Neuron (in vitro differentiated cells): ENCODE measurements at regions not wholly inside any gene's neighbourhood (a gene's known extent, or its start where the extent isn't known, plus 50 kb on each side); places are given as distances from the start of the nearest gene placed in this dataset.
"Not testable (repeated sequence)": the region's sequence is repeated elsewhere in the genome, so short reads cannot be mapped to it uniquely, and the experiment has no call there.

ENCODE experiments used
- H2AFZ ChIP-seq: one replicate; pipeline ENCODE4 v1.6.1; 2013; ENCODE audit warnings: low read depth, mild to moderate bottlenecking, inconsistent platforms, low read length, moderate library complexity
- H3K27me3 ChIP-seq: one replicate; pipeline ENCODE4 v1.6.1; 2013; ENCODE audit warnings: low read length; ENCODE audit not compliant: insufficient read depth
- H3K36me3 ChIP-seq: one replicate; pipeline ENCODE4 v1.6.1; 2013; ENCODE audit warnings: low read length; ENCODE audit not compliant: insufficient read depth
- H3K4me1 ChIP-seq: one replicate; pipeline ENCODE4 v1.6.1; 2013; ENCODE audit warnings: low read length; ENCODE audit not compliant: insufficient read depth
- H3K4me3 ChIP-seq: 2 replicates; pipeline ENCODE4 v1.5.1; 2013; ENCODE audit warnings: mild to moderate bottlenecking, low read length, moderate library complexity
- H3K9me3 ChIP-seq: one replicate; pipeline ENCODE4 v1.6.1; 2013; ENCODE audit warnings: low read length

DNA sequence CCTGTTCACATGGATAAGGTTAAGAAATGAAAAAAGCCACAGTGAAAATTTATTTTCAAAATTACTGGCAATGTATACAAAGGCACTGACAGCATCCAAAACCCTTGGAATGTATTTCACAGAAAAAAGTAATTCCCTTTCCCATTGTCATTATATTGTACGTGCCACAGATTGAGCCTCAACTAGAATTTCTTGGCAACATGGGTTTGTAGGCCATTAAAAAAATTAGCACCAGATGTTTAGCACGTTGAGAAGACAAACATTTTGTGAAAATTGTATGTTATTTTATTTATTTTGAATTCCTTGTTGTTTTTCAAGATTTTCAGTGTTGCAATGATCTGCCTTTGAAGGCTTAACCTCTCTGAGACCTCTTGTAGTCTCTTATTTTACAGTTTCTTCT is 76.3 kb upstream of the EPHB3 start:
- H3K9me3 ChIP-seq, result no peaks in the 10 kb centered on the region
- no peak overlapping the region for H2AFZ ChIP-seq
- no peaks in the 10 kb centered on the region for H3K36me3 ChIP-seq
- H3K4me1 ChIP-seq, result no peaks in the 10 kb centered on the region
- H3K4me3 ChIP-seq, result no peak overlapping the region
- H3K27me3 ChIP-seq, result peaks cover 20% of the 10 kb centered on the region

DNA sequence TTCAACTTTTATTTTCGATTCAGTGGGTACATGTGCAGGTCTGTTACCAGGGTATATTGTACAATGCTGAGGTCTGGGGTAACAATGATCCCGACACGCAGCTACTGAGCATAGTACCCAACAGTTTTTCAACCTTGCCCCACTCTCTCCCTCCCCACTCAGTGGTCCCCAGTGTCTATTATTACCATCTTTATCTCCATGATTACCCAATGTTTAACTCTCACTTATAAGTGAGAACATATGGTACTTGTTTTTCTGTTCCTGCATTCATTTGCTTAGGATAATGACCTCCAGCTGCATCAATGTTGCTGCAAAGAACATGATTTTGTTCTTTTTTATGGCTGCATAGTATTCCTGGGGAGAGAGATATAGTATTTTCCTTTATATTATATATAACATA is 75.7 kb upstream of the EPHB3 start:
- Histone ChIP-seq H3K36me3 (no peaks in the 10 kb centered on the region), H2AFZ (no peak overlapping the region), H3K27me3 (peaks cover 26% of the 10 kb centered on the region), H3K4me1 (no peaks in the 10 kb centered on the region), H3K9me3 (no peaks in the 10 kb centered on the region), H3K4me3 (no peak overlapping the region)

DNA sequence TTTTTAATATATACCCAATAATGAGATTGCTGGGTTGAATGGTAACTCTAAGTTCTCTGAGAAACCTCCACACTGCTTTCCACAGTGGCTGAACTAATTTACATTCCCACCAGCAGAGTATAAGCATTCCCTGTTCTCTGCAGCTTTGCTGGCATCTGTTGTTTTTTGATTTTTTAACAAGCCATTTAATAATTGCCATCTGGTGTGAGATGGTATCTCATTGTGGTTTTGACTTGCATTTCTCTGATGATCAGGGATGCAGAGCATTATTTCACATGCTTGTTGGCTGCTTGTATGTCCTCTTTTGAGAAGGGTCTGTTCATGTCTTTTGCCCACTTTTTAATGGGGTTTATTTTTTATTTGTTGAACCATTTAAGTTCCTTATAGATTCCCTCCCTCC is 75.0 kb upstream of the EPHB3 start:
- peaks cover 32% of the 10 kb centered on the region for H3K27me3 ChIP-seq
- H3K4me3 ChIP-seq, result no peak overlapping the region
- no peaks in the 10 kb centered on the region for H3K9me3 ChIP-seq
- no peak overlapping the region for H2AFZ ChIP-seq
- no peaks in the 10 kb centered on the region for H3K4me1 ChIP-seq
- H3K36me3 ChIP-seq, result no peaks in the 10 kb centered on the region

DNA sequence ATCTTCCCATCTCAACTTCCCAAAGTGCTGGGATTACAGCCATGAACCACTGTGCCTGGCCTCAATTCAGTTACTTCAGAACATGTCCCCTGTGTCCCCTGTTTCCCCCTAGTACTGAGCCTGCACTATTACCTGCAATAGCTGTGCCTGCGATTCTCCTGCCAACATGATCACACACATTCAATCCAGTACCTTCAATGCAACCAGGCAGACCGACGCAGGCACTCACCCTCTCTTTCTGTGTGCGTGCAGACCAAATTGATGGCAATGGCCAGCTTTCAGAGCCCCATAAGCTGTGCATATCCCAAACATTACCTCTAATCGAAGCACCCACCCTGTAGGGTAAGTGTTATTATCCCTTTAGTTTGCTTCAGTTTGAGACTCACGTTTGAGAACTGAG is 73.0 kb upstream of the EPHB3 start:
- Histone ChIP-seq H3K9me3 (no peaks in the 10 kb centered on the region), H2AFZ (no peak overlapping the region), H3K36me3 (no peaks in the 10 kb centered on the region), H3K27me3 (peaks cover 41% of the 10 kb centered on the region), H3K4me1 (no peaks in the 10 kb centered on the region), H3K4me3 (no peak overlapping the region)

DNA sequence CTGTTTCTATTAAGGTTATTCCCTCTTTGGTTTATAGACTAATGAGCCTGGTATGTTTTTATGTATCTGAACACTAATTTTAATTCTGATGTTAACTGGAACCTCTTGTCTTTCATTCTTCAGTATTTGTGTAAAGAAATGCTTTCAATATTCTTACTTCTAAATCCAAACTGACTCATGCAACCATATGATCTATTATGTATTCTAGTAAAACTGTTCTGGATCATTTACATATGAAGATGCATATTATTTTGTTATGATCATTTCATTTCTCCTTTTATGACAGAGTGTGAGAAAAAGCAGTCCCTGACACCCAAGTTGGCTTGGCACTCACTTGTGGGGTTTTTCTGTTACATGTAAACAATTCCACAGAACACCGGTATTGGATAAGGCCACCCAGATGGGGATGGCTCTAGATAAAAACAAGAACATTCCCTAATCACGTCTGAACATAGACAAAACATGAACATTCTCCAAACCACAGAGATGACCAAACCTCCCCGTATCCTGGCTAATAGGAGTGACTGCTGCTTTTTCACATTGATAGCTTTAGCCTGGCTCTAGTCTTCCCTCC is 72.2 kb upstream of the EPHB3 start:
- Histone ChIP-seq H3K4me1 (no peaks in the 10 kb centered on the region), H3K4me3 (no peak overlapping the region), H3K36me3 (no peaks in the 10 kb centered on the region), H3K9me3 (no peaks in the 10 kb centered on the region), H3K27me3 (peaks cover 48% of the 10 kb centered on the region), H2AFZ (no peak overlapping the region)

DNA sequence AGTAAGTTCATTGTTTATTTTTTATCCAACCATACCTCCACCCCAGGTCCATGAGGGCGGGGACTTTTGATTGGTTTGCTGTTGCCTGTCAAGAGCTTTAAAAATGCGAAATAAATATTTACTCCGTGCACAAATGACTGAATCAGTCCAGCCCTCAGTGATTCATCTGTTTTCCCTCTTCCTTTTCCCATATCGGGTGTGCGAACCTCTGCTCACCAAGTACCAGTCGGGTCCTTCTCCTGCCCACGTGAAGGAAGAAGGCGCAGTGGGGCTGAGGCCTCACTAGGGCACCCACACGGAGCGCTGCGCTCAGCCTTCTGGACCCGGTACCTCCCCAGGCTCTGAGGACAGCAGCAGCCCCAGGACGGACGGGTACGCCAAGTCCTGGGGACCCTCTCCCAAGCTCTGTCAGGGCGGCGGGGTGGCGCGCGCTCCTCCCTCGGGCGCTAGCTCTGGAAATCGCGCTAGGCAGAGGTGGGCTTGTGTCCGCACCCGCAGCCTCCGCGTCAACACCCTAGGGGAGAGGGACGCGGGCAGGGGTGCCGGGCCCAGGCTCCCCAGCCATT is 70.5 kb upstream of the EPHB3 start:
- no peak overlapping the region for H3K4me3 ChIP-seq
- H3K27me3 ChIP-seq, result peaks cover 49% of the 10 kb centered on the region
- no peaks in the 10 kb centered on the region for H3K9me3 ChIP-seq
- no peaks in the 10 kb centered on the region for H3K36me3 ChIP-seq
- H2AFZ ChIP-seq, result no peak overlapping the region
- no peaks in the 10 kb centered on the region for H3K4me1 ChIP-seq

DNA sequence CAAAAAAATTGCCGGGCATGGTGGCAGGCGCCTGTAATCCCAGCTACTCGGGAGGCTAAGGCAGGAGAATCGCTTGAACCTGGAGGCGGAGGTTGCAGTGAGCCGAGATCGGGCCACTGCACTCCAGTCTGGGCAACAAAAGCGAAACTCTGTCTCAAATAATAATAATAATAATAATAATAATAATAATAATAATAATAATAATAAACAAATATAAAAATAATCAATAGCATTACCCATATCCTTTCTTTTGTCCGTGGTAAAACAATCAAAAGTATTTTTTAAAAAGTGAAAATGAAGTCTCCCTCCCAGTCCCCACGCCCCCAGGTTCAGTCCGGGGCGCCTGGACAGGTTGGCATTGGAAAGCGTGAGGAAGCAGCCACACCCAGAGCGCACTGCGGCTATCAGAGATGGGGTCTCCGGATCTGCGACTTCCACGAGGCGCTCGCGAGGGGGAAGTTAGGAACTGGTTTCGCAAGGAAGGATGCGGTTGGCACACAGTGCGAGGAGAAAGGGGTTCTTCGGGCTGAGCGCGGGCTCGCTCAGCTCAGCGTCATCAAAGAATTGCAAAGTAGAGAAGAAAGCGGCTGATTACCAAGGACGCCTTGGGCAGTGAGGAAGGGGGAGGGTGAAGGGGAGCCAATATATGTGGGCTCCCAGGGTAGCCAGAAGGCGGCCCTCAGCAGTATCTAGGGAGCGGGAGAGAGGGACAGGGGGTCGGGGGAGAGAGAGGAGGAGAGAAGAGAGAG is 69.5 kb upstream of the EPHB3 start:
- H3K36me3 ChIP-seq, result no peaks in the 10 kb centered on the region
- H3K27me3 ChIP-seq, result peaks cover 49% of the 10 kb centered on the region
- H2AFZ ChIP-seq, result no peak overlapping the region
- H3K4me3 ChIP-seq, result no peak overlapping the region
- H3K4me1 ChIP-seq, result no peaks in the 10 kb centered on the region
- H3K9me3 ChIP-seq, result no peaks in the 10 kb centered on the region

DNA sequence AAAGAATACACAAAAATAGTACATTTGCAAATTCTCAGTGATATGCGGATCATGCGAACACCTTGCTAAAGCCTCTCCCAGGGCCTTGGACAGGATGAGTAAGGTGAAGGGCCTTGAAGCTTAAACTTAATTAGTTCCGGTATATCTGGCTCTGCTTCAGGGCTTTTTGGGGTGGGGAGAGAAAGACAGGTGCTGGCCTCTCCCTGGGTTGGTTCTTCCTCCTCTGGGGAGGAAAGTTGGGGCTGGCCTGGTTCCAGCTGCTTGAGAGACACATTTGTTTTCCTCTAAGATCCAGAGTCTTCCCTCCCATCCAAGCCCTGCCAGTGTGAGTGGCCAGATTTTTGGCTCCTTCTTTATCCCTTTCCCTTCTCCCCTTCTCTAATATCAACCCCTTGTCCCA is 64.7 kb upstream of the EPHB3 start:
- no peak overlapping the region for H2AFZ ChIP-seq
- no peaks in the 10 kb centered on the region for H3K36me3 ChIP-seq
- H3K9me3 ChIP-seq, result no peaks in the 10 kb centered on the region
- peaks cover 6% of the 10 kb centered on the region for H3K4me1 ChIP-seq
- H3K4me3 ChIP-seq, result no peak overlapping the region
- peaks cover 22% of the 10 kb centered on the region for H3K27me3 ChIP-seq

DNA sequence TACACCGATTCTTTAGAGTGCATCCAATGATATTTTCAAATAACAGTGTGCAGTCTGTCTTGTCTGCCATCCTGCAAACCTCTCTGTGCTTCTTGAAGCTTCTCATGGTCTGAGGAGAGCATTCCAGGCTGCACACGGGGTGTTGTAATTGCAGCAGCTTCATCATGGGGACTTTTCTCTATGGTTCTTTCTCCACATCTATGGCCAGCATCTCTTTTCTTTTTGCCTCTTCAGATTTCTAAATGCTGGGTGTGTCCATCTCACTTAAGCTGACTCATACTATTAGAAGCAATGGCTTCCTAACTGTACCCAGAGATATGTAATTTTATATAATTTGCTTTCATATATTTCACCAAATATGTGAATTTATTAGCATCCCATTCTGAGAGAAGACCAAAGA is 63.8 kb upstream of the EPHB3 start:
- peaks cover 6% of the 10 kb centered on the region for H3K4me1 ChIP-seq
- no peak overlapping the region for H2AFZ ChIP-seq
- no peaks in the 10 kb centered on the region for H3K36me3 ChIP-seq
- H3K4me3 ChIP-seq, result no peak overlapping the region
- peaks cover 16% of the 10 kb centered on the region for H3K27me3 ChIP-seq
- H3K9me3 ChIP-seq, result no peaks in the 10 kb centered on the region

DNA sequence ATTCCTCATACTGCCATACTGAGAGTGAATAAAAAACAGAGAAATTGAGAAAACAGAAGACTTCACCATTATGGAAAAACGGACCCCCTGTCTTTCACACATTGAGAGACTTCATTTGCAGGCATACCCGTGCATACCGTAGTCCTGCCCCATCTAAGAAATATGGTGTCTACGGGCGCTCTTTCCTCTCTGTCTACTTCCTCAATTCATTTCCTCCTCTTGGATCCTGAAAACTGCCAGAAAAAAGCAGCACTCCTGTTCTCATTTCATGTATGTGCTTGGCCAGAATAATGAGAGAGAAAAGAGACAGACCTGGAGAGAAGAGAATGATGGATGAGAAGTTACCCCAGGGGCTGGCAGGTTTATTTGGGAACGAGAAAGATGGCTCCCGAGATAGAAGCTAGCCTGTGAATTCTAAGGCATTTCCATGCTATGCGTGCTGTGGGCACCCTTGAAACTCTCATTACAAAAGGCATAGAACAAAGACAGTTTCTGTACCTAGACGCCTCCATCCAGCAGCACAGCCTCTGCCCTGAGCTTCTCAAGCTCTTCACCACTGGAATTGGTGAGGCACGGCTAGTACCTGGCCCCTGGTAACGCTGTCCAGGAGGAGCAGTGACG is 62.5 kb upstream of the EPHB3 start:
- peaks cover 3% of the 10 kb centered on the region for H3K27me3 ChIP-seq
- no peaks in the 10 kb centered on the region for H3K9me3 ChIP-seq
- H3K4me3 ChIP-seq, result no peak overlapping the region
- no peaks in the 10 kb centered on the region for H3K36me3 ChIP-seq
- H2AFZ ChIP-seq, result no peak overlapping the region
- H3K4me1 ChIP-seq, result peaks cover 6% of the 10 kb centered on the region

DNA sequence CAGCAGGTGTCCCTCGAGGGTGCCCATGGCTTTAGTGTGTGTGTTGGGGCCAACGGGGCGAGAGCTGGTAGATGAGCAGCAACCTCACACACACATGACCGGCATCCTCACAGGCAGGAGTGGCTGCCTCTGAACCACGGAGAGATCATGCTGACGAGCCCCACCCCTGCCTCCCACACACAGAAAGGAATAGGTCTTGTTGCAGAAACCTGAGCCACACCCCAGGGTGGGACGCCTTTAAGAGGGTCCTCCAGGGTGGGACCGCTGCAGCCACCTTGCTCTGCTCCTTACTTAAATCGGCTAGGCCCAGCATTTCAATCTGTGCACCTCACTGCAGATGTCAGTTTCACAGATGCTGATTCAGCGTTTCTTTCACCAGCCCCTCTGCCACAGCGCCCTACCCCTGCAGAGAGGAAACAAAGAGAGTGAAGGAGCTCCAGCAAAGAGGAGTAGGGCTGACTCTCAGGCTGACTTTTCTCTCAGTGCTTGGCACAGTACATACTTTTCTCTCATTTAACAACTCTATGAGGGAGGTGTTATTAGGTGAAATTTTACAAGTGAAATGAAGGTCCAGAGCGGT is 61.2 kb upstream of the EPHB3 start:
- Histone ChIP-seq H3K36me3 (no peaks in the 10 kb centered on the region), H3K4me1 (peaks cover 6% of the 10 kb centered on the region), H3K4me3 (no peak overlapping the region), H3K9me3 (no peaks in the 10 kb centered on the region), H2AFZ (no peak overlapping the region), H3K27me3 (peaks cover 3% of the 10 kb centered on the region)

DNA sequence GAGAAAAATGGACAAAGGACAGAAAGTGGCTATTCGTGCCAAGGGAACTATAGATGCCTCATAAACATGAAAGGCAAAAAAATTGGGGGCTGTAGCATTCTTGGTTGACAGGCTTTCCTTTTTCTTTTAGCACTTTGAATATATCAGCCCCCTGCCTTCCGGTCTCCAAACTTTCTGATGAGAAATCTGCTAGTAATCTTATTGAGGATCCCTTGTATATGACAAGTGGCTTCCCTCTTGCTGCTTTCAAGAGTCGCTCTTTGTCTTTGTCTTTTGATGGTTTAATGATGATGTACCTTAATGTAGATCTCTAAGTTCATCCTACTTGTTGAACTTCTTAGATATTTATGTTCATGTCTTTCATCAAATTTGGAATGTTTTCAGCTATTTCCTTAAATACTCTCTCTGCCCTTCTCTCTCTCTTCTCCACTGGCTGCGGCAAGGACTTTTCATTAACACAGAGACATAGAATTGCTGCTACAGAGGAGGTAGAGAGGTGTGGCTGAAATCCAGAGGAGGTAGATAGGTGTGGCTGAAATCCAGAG is 59.4 kb upstream of the EPHB3 start:
- Histone ChIP-seq H2AFZ (no peak overlapping the region), H3K4me1 (peaks cover 6% of the 10 kb centered on the region)

DNA sequence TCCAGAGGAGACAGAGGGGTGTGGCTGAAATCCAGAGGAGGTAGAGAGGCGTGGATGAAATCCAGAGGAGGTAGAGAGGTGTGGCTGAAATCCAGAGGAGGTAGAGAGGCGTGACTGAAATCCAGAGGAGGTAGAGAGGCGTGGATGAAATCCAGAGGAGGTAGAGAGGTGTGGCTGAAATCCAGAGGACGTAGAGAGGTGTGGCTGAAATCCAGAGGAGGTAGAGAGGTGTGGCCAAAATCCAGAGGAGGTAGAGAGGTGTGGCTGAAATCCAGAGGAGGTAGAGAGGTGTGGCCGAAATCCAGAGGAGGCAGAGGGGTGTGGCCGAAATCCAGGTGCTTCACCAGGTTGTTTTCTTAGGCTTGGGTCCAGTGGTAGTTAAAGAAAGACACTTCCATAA is 58.7 kb upstream of the EPHB3 start:
- H3K27me3 ChIP-seq, result peaks cover 18% of the 10 kb centered on the region
- not testable (repeated sequence) for H3K36me3 ChIP-seq, H3K4me3 ChIP-seq, H3K9me3 ChIP-seq, H3K4me1 ChIP-seq, H2AFZ ChIP-seq

More for the DNA sequence above, 59.4 kb upstream of the EPHB3 start:
- no peaks in the 10 kb centered on the region for H3K36me3 ChIP-seq
- H3K4me3 ChIP-seq, result no peak overlapping the region
- peaks cover 14% of the 10 kb centered on the region for H3K27me3 ChIP-seq
- H3K9me3 ChIP-seq, result no peaks in the 10 kb centered on the region
